Activated B cell treated with CpG ODN at 0.5 μM for 24 hours (primary cell): ENCODE measurements at regions not wholly inside any gene's neighbourhood (a gene's known extent, or its start where the extent isn't known, plus 50 kb on each side); places are given as distances from the start of the nearest gene placed in this dataset.

ENCODE experiments used
- ATAC-seq: fragments of 200-7000 bp; cut with Tn5 transposase; one replicate; pipeline ENCODE4 v1.10.0; 2021; ENCODE audit warnings: low read depth, mild to moderate bottlenecking, moderate library complexity
- CTCF ChIA-PET: fragments of 350-600 bp; sonication (Branson Sonifier 250); formaldehyde crosslinking; loops from one replicate; lab custom pipeline; 2021; ENCODE audit warnings: antibody characterized with exemption; lab: Charles Lee
- POLR2A ChIA-PET: fragments of 350-600 bp; sonication (Branson Sonifier 250); formaldehyde crosslinking; loops from one replicate; lab custom pipeline; 2021; ENCODE audit warnings: antibody characterized with exemption; lab: Charles Lee
- DNase-seq: peaks from one replicate; pipeline ENCODE4 v3.0.0; 2022
- H3K27ac Mint-ChIP-seq: one replicate; pipeline ENCODE4 v1.8.0; 2020; ENCODE audit warnings: mixed read lengths
- H3K27me3 Mint-ChIP-seq: one replicate; pipeline ENCODE4 v1.8.0; 2021; ENCODE audit warnings: mixed read lengths
- H3K36me3 Mint-ChIP-seq: one replicate; pipeline ENCODE4 v1.8.0; 2021; ENCODE audit warnings: low read depth, mixed read lengths
- H3K4me1 Mint-ChIP-seq: one replicate; pipeline ENCODE4 v1.8.0; 2021; ENCODE audit warnings: mixed read lengths
- H3K4me3 Mint-ChIP-seq: one replicate; pipeline ENCODE4 v1.8.0; 2020; ENCODE audit warnings: mild to moderate bottlenecking, mixed read lengths
- H3K9me3 Mint-ChIP-seq: one replicate; pipeline ENCODE4 v1.8.0; 2020; ENCODE audit warnings: mixed read lengths
- intact Hi-C: fragments of 100-400 bp; cut with micrococcal nuclease; formaldehyde crosslinking; loops from one replicate; pipeline ENCODE4 v1.15.1; 2024
- TF ChIP-seq, protein P1 (sequence below): fragments of 200-600 bp; IDR thresholded peaks from one replicate; pipeline ENCODE4 v1.8.0; 2022; ENCODE audit warnings: antibody characterized with exemption, mild to moderate bottlenecking

GRCh38 chr3:14301558-14301957, 100.8 kb upstream of the SLC6A6 start:
- CTCF ChIA-PET, result no interaction called here
- H3K4me1 Mint-ChIP-seq, result no peaks in the 10 kb centered on the region
- H3K27ac Mint-ChIP-seq, result no peak overlapping the region
- peaks cover 25% of the 10 kb centered on the region for H3K27me3 Mint-ChIP-seq
- H3K36me3 Mint-ChIP-seq, result no peaks in the 10 kb centered on the region
- no peak for DNase-seq
- intact Hi-C loops, result no loop called here
- no peak overlapping the region for H3K4me3 Mint-ChIP-seq
- POLR2A ChIA-PET, result no interaction called here
- TF ChIP-seq, protein P1, sequence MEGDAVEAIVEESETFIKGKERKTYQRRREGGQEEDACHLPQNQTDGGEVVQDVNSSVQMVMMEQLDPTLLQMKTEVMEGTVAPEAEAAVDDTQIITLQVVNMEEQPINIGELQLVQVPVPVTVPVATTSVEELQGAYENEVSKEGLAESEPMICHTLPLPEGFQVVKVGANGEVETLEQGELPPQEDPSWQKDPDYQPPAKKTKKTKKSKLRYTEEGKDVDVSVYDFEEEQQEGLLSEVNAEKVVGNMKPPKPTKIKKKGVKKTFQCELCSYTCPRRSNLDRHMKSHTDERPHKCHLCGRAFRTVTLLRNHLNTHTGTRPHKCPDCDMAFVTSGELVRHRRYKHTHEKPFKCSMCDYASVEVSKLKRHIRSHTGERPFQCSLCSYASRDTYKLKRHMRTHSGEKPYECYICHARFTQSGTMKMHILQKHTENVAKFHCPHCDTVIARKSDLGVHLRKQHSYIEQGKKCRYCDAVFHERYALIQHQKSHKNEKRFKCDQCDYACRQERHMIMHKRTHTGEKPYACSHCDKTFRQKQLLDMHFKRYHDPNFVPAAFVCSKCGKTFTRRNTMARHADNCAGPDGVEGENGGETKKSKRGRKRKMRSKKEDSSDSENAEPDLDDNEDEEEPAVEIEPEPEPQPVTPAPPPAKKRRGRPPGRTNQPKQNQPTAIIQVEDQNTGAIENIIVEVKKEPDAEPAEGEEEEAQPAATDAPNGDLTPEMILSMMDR, result no peak
- no peaks in the 10 kb centered on the region for H3K9me3 Mint-ChIP-seq
- no peak for ATAC-seq

DNA sequence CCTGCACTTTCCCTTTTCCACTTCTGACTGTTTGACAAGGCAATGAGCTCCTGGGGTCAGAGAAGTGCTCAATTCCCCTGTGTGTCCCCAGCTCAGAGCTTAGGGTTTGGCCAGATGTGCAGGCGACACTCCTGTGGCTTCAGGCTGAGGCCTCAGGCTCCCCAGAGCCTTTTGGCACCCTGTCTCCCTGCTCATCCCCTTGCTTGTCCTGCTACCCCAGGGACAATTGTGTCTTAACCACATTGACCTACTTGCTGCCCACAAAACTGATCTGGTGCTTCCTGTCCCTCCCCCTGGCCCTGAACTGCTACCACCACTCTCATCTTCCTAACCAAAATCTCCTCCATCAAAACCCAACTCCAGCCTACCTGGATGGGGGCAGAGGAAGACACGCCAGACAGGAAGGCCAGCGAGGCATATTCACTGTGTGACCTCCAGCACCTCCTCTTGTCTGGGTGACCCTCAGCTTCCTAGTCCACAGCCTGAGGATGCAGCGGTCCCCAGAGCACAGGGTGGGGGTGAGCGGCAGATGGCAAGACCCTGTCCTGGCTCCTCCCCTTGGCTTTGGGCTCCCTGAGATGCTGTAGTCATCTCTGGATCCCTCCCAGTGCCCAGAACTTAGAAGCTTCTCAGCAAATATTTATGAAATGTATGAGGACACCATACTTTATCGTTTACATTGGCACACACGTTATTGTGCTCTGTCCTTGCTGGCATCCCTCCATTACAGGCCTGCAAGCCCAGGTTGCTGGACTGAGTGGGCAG, 98.9 kb upstream of the SLC6A6 start:
- no peaks in the 10 kb centered on the region for H3K9me3 Mint-ChIP-seq
- H3K27me3 Mint-ChIP-seq, result peaks cover 38% of the 10 kb centered on the region
- intact Hi-C loops, result no loop called here
- no peak overlapping the region for H3K4me3 Mint-ChIP-seq
- ChIA-PET POLR2A (interaction anchor here (0.6 kb wide), 1 partner anchor 237 kb away, joined by 3 read pairs; no protein-coding TSS in a partner anchor), CTCF (no interaction called here)
- ATAC-seq (no peak), DNase-seq (no peak)
- H3K4me1 Mint-ChIP-seq, result no peaks in the 10 kb centered on the region
- H3K36me3 Mint-ChIP-seq, result no peaks in the 10 kb centered on the region
- TF ChIP-seq, protein P1, result no peak
- H3K27ac Mint-ChIP-seq, result no peak overlapping the region

GRCh38 chr3:14304101-14305045, 98.0 kb upstream of the SLC6A6 start:
- intact Hi-C loops, result no loop called here
- TF ChIP-seq, protein P1, result no peak
- Mint-ChIP-seq H3K36me3 (no peaks in the 10 kb centered on the region), H3K9me3 (no peaks in the 10 kb centered on the region), H3K27me3 (peaks cover 38% of the 10 kb centered on the region), H3K4me3 (no peak overlapping the region), H3K4me1 (no peaks in the 10 kb centered on the region), H3K27ac (no peak overlapping the region)
- no peak for ATAC-seq
- ChIA-PET POLR2A (no interaction called here), CTCF (no interaction called here)
- DNase-seq, result no peak

- intact Hi-C loops, result no loop called here
- no peaks in the 10 kb centered on the region for H3K4me1 Mint-ChIP-seq
- DNase-seq (no peak), ATAC-seq (no peak)
- CTCF ChIA-PET, result no interaction called here
- no peaks in the 10 kb centered on the region for H3K36me3 Mint-ChIP-seq
- POLR2A ChIA-PET, result no interaction called here
- TF ChIP-seq, protein P1, result no peak
- peaks cover 39% of the 10 kb centered on the region for H3K27me3 Mint-ChIP-seq
- no peak overlapping the region for H3K4me3 Mint-ChIP-seq
- no peak overlapping the region for H3K27ac Mint-ChIP-seq
- H3K9me3 Mint-ChIP-seq, result no peaks in the 10 kb centered on the region
These were observed 97.1 kb upstream of the SLC6A6 start for GRCh38 chr3:14305324-14305723.

DNA sequence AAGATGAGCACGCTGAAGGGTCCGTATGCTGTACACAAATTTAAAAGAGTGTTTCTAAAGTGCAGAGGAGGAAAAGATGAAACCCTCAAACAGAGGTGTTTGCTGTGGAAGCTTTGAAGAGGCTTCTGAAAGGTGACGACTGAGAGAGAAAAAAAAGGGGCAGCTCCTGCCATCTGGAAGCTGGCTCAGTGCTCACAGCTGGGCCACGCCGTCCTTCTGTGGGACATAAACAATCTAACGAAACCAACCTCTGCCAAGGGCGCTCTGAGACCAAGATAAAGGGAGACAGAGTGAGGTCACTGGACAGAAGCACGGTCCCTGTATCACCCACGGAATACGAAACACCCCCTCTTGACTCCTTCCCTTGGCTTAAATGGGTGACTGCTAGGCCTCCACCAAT, 96.3 kb upstream of the SLC6A6 start:
- ATAC-seq (no peak), DNase-seq (no peak)
- Mint-ChIP-seq H3K9me3 (no peaks in the 10 kb centered on the region), H3K27ac (no peak overlapping the region), H3K36me3 (no peaks in the 10 kb centered on the region), H3K4me1 (no peaks in the 10 kb centered on the region), H3K27me3 (peaks cover 43% of the 10 kb centered on the region), H3K4me3 (no peak overlapping the region)
- TF ChIP-seq, protein P1, result no peak
- intact Hi-C loops, result no loop called here
- ChIA-PET POLR2A (no interaction called here), CTCF (no interaction called here)
